Erythroblast (primary cell): ENCODE measurements at regions not wholly inside any gene's neighbourhood (a gene's known extent, or its start where the extent isn't known, plus 50 kb on each side); places are given as distances from the start of the nearest gene placed in this dataset.

Experiments used
- GATA1 ChIP-seq: IDR thresholded peaks from 2 replicates; pipeline ENCODE4 v1.6.1; 2011; ENCODE audit warnings: low read depth, mild to moderate bottlenecking, control low read depth, low read length, moderate library complexity
- POLR2A ChIP-seq: IDR thresholded peaks from 2 replicates; pipeline ENCODE4 v1.6.1; 2011; ENCODE audit warnings: mild to moderate bottlenecking, low read length

DNA sequence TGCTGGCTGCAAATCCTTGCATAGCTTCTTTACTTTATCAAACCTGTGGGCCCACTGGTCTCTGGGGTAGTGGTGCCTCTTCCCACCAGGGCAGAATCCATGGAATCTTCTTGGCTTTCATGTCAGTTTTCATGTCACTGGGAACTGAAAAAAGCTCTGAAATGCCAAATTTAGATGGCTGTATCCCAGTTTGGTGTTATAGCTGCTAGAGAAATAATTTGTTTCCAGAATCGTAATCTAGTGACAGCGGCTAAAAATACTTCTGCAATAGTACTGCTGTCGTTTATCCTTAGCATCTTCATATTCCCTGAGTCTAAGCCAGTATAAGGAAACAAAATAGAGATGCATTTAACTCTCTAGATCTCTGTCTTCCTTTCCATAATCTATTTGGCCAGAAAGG, 983.4 kb upstream of the FAT3 start:
- TF ChIP-seq POLR2A (no peak), GATA1 (no peak)
